Activated CD4-positive, alpha-beta T cell treated with anti-CD3 and anti-CD28 coated beads for 36 hours (primary cell): ENCODE measurements at regions not wholly inside any gene's neighbourhood (a gene's known extent, or its start where the extent isn't known, plus 50 kb on each side); places are given as distances from the start of the nearest gene placed in this dataset.
"Not testable (repeated sequence)": the region's sequence is repeated elsewhere in the genome, so short reads cannot be mapped to it uniquely, and the experiment has no call there.

ENCODE experiments used
- ATAC-seq: fragments of 200-7000 bp; cut with Tn5 transposase; one replicate; pipeline ENCODE4 v1.10.0; 2021; ENCODE audit warnings: mild to moderate bottlenecking, moderate library complexity
- CTCF ChIA-PET: fragments of 350-600 bp; sonication (Branson Sonifier 250); formaldehyde crosslinking; loops from one replicate; lab custom pipeline; 2021; ENCODE audit warnings: antibody characterized with exemption; lab: Charles Lee
- POLR2A ChIA-PET: fragments of 350-600 bp; sonication (Branson Sonifier 250); formaldehyde crosslinking; loops from one replicate; lab custom pipeline; 2021; ENCODE audit warnings: antibody characterized with exemption, inconsistent platforms; lab: Charles Lee
- DNase-seq: peaks from one replicate; pipeline ENCODE4 v3.0.0-alpha.2; 2020
- H3K27ac Mint-ChIP-seq: one replicate; pipeline ENCODE4 v1.8.0; 2021; ENCODE audit warnings: mixed read lengths
- H3K27me3 Mint-ChIP-seq: one replicate; pipeline ENCODE4 v1.8.0; 2021; ENCODE audit warnings: mixed read lengths
- H3K36me3 Mint-ChIP-seq: one replicate; pipeline ENCODE4 v1.8.0; 2021; ENCODE audit warnings: low read depth, mixed read lengths
- H3K4me1 Mint-ChIP-seq: one replicate; pipeline ENCODE4 v1.8.0; 2021; ENCODE audit warnings: mixed read lengths
- H3K4me3 Mint-ChIP-seq: one replicate; pipeline ENCODE4 v1.8.0; 2021; ENCODE audit warnings: mild to moderate bottlenecking, moderate library complexity, mixed read lengths
- H3K9me3 Mint-ChIP-seq: one replicate; pipeline ENCODE4 v1.8.0; 2021; ENCODE audit warnings: low read depth, mixed read lengths
- intact Hi-C, 2 experiments: fragments of 100-400 bp; cut with DNase I in 1 of 2; cut with micrococcal nuclease in 1 of 2; formaldehyde crosslinking; loops; one replicate each; pipeline versions ENCODE4 v1.14.2 to v1.15.1; 2022 to 2024; cut with DNase I, micrococcal nuclease

DNA sequence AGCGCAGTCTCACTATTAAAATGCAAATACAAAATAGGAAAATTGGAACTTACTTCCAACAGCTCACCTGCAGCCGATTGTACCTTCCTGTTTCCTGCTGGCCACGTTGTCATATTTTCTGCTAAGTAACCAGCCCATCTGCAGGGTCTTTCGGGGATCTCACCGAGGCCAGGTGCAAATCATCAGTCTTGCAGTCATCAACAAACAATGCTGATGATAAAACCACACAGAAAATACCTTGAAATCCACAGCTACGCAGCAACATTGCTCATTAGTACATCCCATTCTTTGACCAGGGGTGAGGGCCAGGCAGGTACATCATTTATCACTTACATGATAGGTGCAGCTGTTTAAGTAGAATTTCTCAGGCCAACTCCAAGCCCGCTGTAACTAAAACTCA lies 406.9 kb downstream of the TMEM121 start:
- no peak for DNase-seq
- Mint-ChIP-seq H3K4me1 (no peaks in the 10 kb centered on the region), H3K4me3 (no peak overlapping the region), H3K27me3 (peaks cover 22% of the 10 kb centered on the region), H3K27ac (no peak overlapping the region), H3K36me3 (no peaks in the 10 kb centered on the region), H3K9me3 (peaks cover 4% of the 10 kb centered on the region)
- intact Hi-C loops, result no loop called here
- ATAC-seq, result no peak
- POLR2A ChIA-PET, result no interaction called here
- CTCF ChIA-PET, result interaction anchor here (0.6 to 1.1 kb wide), 3 partner anchors 10 to 73 kb away, joined by 3 read pairs; no protein-coding TSS in a partner anchor

DNA sequence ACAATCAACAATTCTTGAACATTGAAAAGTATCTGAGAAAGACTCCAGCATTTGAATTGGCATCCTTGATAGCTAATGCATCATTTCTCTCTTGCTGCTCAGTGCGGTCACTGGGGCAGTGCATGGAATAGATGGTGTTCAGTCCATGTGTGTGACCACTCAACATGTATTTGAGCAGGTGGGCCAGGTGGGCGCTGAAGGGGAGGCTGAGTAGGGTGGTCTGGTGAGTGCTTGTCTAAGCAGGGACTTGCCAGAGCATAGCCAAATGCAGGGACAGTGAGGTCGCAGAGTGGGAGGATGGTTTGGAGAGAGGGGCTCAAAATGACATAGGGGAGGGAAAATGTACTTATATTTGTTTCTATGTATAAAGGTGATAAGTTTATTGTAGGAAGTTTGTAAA lies 409.0 kb downstream of the TMEM121 start:
- Mint-ChIP-seq H3K27me3 (peaks cover 19% of the 10 kb centered on the region), H3K4me1 (no peaks in the 10 kb centered on the region), H3K27ac (no peak overlapping the region), H3K4me3 (no peak overlapping the region), H3K9me3 (peaks cover 13% of the 10 kb centered on the region), H3K36me3 (peaks cover 6% of the 10 kb centered on the region)
- intact Hi-C loops, result no loop called here
- ChIA-PET POLR2A (no interaction called here), CTCF (no interaction called here)
- ATAC-seq (no peak), DNase-seq (no peak)

DNA sequence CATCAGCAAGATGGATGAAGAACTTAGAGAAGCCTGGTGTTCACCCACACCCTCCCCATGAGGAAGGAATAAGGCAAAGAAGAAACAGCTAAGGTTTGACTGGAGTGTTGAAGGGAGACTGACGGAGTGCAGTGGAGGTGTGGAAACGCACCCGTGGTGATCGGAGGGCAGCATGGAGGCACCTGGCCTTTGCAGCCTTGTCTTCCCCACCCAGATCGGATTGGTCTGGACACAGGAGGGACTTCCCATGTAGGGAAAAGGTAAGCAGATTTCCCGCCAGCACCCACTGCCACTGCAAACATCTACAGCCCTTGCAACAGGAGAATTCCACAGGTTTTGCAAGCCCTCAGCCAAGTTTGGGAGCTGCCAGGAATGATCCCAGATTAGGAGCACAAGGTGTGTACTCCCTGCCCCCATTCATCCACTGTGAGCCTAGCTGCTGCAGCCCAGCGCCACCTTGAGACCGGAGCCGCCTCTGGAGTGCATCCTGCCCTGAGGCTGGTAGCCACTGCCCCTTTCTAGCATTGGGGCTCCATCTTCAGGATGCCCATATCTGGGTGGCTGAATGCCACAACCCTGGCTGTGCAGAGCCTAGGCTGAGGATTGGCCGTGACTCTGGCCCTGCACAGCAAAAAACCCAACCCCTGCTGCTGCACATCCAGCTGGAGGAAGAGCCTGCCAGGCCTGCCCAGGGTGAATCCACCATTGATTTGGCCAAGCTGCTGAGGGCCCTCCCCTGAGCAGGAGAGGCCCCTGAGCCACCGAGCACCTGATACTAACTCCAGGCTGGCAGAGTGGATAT lies 411.1 kb downstream of the TMEM121 start:
- no peak for ATAC-seq
- intact Hi-C loops, result no loop called here
- no peak for DNase-seq
- ChIA-PET POLR2A (no interaction called here), CTCF (interaction anchor here (0.8 kb wide), 1 partner anchor 12 kb away, joined by 4 read pairs; no protein-coding TSS in a partner anchor)
- Mint-ChIP-seq H3K4me3 (no peak overlapping the region), H3K4me1 (no peaks in the 10 kb centered on the region), H3K36me3 (peaks cover 6% of the 10 kb centered on the region), H3K27ac (no peak overlapping the region), H3K27me3 (peaks cover 6% of the 10 kb centered on the region), H3K9me3 (peaks cover 13% of the 10 kb centered on the region)

DNA sequence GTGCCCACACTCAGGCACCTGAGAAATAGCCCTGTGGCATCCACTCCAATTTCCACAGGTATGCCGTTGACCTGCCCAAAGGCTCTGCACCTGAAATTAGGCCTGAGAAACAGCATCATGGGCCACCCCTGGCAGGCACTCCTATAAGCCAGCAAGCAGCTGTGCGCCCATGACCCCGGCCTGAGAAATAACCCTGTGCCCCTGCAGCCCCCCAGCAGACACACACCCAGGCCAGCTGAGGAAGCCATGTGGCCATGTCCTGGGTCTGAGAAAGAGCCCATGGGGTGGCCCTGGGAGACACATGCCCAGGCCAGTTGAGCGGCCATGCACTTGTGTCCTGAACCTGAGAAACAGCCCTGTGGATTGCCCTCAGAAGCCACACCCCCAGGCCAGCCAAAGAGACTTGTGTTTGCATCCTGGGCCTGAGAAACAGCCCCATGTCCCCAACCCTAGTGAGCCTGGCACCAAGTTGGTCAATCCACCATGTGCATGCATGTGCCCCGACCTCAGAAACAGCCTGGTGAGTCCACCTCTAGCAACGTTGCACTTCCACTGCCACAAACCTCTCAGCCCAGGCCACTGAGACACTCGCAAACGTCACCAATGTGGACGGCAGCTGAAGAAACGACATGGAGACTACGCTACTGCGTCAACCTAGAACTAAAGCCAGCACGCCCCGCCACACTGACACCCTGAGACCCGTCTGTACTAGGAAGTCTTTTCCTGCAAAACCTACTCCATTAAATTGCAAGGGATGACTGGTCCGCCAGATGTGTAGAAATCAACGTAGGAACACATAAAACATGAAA lies 411.9 kb downstream of the TMEM121 start:
- ATAC-seq, result no peak
- ChIA-PET CTCF (interaction anchor here (0.8 kb wide), 1 partner anchor 11 kb away, joined by 4 read pairs; no protein-coding TSS in a partner anchor), POLR2A (no interaction called here)
- Mint-ChIP-seq H3K27me3 (peaks cover 5% of the 10 kb centered on the region), H3K4me3 (no peak overlapping the region), H3K27ac (no peak overlapping the region), H3K36me3 (peaks cover 6% of the 10 kb centered on the region), H3K9me3 (peaks cover 13% of the 10 kb centered on the region), H3K4me1 (no peaks in the 10 kb centered on the region)
- intact Hi-C loops, result no loop called here
- DNase-seq, result no peak

DNA sequence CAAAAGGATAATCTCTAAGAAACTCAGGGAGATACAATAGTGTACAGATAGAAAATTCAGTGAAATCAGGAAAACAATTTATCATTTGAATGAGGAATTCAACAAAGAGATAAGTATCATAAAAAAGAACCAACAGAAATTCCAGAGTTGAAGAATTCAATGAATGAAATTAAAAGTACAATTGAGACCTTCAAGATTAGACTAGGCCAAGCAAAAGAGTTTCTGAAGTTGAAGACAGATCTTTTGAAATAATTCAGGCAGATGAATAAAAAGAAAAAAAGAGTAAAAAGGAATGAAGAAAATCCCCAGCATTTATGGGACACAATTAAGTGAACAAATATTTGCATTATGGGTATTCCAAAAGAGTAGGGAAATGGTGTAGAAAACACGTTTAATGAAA lies 412.6 kb downstream of the TMEM121 start:
- H3K27me3 Mint-ChIP-seq, result peaks cover 4% of the 10 kb centered on the region
- peaks cover 6% of the 10 kb centered on the region for H3K36me3 Mint-ChIP-seq
- peaks cover 13% of the 10 kb centered on the region for H3K9me3 Mint-ChIP-seq
- ATAC-seq, result no peak
- H3K4me1 Mint-ChIP-seq, result no peaks in the 10 kb centered on the region
- CTCF ChIA-PET, result no interaction called here
- no peak for DNase-seq
- POLR2A ChIA-PET, result no interaction called here
- no peak overlapping the region for H3K27ac Mint-ChIP-seq
- intact Hi-C loops, result no loop called here
- H3K4me3 Mint-ChIP-seq, result no peak overlapping the region

DNA sequence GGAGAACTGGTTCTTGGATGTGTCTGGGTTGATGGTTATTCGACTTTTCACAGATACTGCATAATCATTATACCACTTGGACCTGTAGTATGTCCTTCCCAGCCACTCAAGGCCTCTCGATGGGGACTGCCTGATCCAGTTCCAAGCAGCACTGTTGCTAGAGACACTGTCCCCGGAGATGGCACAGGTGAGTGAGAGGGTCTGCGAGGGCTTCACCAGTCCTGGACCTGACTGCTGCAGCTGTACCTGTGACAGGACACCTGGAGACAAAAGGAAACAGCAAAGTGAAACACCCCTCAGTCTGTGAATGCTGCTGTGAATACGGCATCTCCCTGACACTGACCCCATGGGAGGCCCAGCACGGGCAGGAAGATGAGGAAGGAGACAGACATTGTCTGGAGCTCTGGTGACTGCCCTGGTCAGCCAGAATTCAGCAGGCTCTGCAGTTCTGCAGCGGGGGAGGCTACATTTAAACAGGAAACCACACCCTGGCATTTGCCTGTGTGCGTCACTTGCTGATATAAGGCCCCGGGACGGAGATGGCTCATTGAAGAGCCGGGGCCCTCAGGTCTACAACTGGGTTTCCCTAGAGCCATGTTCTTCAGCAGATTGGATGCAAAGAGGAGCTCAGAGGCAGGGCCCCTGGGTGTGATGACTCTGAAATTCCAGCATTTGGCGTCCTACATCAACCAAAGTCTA lies 413.6 kb downstream of the TMEM121 start:
- intact Hi-C loops, result loop anchor here in 1 of 2 experiments (10.0 kb wide), 1 partner anchor 385 kb away; no protein-coding TSS in a partner anchor
- CTCF ChIA-PET, result no interaction called here

DNA sequence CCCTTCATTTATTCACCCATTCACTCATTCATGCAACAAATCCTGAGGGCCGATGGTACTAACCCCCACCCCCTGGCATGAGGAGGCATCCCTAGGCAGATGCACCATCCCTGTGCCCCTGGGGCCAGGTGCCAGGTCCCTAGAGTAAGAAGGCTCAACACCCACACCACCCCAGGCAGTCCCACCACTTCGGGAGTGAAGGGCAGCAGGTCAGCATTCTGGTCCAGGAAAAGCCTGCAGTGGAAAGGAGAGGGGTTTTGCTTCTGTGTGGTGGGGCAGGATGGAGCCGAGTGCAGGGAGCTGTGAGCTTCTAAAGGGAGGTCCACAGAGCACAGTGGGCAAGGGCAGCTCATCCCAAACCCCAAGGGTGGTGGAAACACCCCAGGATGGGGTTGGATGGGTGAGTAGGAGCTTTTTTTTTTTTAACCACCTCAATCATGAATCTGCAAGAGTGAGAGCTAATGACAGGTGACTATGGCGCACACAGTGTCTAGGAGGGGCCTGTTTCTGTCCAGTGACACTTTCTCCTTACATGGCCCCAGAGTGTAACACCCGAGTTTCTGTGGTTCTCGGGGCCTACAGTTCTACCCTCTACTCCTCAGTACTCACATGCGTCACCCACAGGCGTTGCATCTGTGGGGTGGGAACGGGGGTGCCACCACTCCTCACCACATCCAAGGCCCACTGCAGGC lies 414.3 kb downstream of the TMEM121 start:
- Mint-ChIP-seq H3K9me3 (peaks cover 9% of the 10 kb centered on the region), H3K27ac (no peak overlapping the region), H3K4me1 (no peaks in the 10 kb centered on the region), H3K36me3 (peaks cover 6% of the 10 kb centered on the region), H3K27me3 (no peaks in the 10 kb centered on the region), H3K4me3 (no peak overlapping the region)
- POLR2A ChIA-PET, result no interaction called here
- ATAC-seq, result no peak
- intact Hi-C loops, result loop anchor here in 1 of 2 experiments (10.0 kb wide), 1 partner anchor 386 kb away; no protein-coding TSS in a partner anchor
- CTCF ChIA-PET, result no interaction called here
- no peak for DNase-seq

More for the DNA sequence above, 413.6 kb downstream of the TMEM121 start:
- H3K9me3 Mint-ChIP-seq, result peaks cover 13% of the 10 kb centered on the region
- peaks cover 6% of the 10 kb centered on the region for H3K36me3 Mint-ChIP-seq
- POLR2A ChIA-PET, result no interaction called here
- no peak for ATAC-seq
- no peak for DNase-seq
- no peaks in the 10 kb centered on the region for H3K4me1 Mint-ChIP-seq
- no peak overlapping the region for H3K27ac Mint-ChIP-seq
- peaks cover 2% of the 10 kb centered on the region for H3K27me3 Mint-ChIP-seq
- no peak overlapping the region for H3K4me3 Mint-ChIP-seq

DNA sequence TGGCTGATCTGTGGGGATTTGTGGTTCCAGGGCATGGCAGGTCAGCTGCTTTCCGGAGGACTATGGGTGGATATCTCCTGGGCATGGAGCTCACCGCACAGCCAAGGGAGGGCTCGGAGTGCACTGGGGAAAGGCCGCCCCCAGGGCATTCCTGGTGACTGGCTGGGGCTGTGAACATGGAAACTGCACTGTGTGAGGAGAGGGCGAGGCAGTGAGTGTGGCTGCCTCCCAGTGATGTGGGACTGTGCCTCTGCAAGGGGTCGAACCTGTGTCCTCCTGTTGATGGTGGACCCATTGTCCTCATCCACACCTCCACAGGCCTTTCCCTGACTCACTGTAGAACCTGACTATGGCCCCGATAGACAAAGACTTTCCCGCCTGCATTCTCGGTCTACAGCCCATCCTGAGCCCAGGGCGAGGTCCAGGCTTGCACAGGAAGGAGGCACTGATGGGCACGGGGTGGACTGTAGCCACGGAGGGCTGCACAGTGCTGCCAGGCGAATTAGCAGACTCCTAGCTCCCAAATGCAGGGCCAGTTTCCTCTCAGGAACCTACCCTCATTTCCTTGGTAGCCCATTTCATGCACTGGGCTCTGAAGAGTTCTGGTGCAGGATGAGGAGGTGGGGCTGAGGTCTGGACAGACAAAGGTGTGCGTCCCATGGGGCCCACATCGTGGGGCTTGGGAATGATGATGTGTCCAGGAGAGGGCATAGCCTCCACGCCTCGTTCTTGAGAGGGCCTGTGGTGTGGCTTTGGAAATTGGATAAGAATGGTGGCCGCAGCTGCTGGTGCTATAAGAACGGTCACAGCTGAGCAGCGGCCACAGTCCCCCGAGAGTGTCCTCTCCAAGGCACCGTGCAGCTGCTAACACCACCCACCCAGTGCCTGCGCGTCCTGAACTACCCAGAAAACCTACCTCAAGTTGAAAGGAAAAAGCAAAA lies 415.1 kb downstream of the TMEM121 start:
- Mint-ChIP-seq H3K36me3 (peaks cover 6% of the 10 kb centered on the region), H3K9me3 (peaks cover 9% of the 10 kb centered on the region), H3K4me3 (no peak overlapping the region), H3K27ac (no peak overlapping the region), H3K4me1 (no peaks in the 10 kb centered on the region), H3K27me3 (no peaks in the 10 kb centered on the region)
- intact Hi-C loops, result loop anchor here in 1 of 2 experiments (10.0 kb wide), 1 partner anchor 387 kb away; no protein-coding TSS in a partner anchor
- ATAC-seq (no peak), DNase-seq (no peak)
- POLR2A ChIA-PET, result no interaction called here
- CTCF ChIA-PET, result no interaction called here

DNA sequence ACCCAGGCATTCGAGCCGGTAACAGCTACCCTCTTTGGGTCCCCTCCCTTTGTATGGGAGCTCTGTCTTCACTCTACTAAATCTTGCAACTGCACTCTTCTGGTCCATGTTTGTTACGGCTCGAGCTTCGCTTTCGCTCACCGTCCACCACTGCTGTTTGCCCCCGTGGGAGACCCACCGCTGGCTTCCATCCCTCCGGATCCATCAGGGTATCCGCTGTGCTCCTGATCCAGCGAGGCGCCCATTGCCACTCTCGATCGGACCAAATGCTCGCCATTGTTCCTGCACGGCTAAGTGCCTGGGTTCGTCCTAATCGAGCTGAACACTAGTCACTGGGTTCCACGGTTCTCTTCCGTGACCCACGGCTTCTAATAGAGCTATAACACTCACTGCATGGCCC lies 416.3 kb downstream of the TMEM121 start:
- H3K9me3 Mint-ChIP-seq, H3K4me3 Mint-ChIP-seq, POLR2A ChIA-PET, ATAC-seq, H3K36me3 Mint-ChIP-seq, DNase-seq, H3K27ac Mint-ChIP-seq, H3K4me1 Mint-ChIP-seq, H3K27me3 Mint-ChIP-seq: not testable (repeated sequence)
- intact Hi-C loops, result loop anchor here in 1 of 2 experiments (10.0 kb wide), 1 partner anchor 388 kb away; no protein-coding TSS in a partner anchor
- CTCF ChIA-PET, result interaction anchor here (0.7 to 1.0 kb wide), 4 partner anchors 9 to 329 kb away, joined by 3 read pairs; no protein-coding TSS in a partner anchor
